GM12875 (cell line): ENCODE measurements at regions not wholly inside any gene's neighbourhood (a gene's known extent, or its start where the extent isn't known, plus 50 kb on each side); places are given as distances from the start of the nearest gene placed in this dataset.

Experiments used
- H3K4me3 ChIP-seq: one replicate; pipeline ENCODE4 v1.5.1; 2011; ENCODE audit warnings: low read depth, low read length, control low read depth
- TF ChIP-seq, protein P1 (sequence below): IDR thresholded peaks from 2 replicates; pipeline ENCODE4 v1.5.1; 2011; ENCODE audit warnings: low read depth, mild to moderate bottlenecking, control low read depth, inconsistent platforms, low read length, moderate library complexity, borderline replicate concordance; ENCODE audit not compliant: insufficient read depth

DNA sequence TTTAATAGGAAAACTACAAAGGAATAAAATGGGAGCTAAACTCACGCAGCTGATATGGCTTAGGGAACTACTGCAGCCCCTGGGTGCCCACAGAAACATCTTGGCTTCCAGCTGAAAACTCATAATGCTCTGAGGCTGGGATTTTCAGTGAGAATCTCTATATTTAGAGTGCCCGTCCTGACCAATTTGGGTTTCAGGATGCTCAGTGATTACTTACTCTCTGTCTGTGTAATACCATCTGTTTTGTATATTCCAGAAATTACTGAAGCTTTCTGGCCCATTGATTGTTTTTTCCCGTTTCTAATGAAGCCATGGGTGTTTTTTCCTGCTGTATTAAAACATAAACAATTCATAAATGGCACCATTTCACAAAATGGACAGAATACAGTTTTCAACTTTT lies 50.6 kb upstream of the ZNF385D start:
- TF ChIP-seq, protein P1, sequence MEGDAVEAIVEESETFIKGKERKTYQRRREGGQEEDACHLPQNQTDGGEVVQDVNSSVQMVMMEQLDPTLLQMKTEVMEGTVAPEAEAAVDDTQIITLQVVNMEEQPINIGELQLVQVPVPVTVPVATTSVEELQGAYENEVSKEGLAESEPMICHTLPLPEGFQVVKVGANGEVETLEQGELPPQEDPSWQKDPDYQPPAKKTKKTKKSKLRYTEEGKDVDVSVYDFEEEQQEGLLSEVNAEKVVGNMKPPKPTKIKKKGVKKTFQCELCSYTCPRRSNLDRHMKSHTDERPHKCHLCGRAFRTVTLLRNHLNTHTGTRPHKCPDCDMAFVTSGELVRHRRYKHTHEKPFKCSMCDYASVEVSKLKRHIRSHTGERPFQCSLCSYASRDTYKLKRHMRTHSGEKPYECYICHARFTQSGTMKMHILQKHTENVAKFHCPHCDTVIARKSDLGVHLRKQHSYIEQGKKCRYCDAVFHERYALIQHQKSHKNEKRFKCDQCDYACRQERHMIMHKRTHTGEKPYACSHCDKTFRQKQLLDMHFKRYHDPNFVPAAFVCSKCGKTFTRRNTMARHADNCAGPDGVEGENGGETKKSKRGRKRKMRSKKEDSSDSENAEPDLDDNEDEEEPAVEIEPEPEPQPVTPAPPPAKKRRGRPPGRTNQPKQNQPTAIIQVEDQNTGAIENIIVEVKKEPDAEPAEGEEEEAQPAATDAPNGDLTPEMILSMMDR = no peak
- no peak overlapping the region for H3K4me3 ChIP-seq

DNA sequence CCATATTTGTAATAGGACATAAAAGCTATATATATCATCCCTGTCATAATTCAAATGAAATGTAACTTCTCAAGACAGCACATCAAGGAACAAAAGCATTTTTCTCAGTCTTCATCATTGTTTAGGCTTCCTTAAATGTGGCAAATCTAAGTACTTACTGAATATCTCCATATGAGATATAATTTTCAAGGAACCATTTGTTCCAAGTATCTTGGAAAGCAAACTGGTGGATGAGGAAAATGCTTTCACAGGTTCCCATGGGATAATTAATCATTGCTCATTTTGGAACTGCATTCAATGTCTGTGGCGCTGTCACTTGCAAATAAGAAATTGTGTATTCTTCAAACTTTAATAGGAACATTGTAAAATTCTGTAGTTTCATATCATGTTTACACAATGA lies 52.6 kb upstream of the ZNF385D start:
- H3K4me3 ChIP-seq = no peak overlapping the region
- TF ChIP-seq, protein P1 = no peak

DNA sequence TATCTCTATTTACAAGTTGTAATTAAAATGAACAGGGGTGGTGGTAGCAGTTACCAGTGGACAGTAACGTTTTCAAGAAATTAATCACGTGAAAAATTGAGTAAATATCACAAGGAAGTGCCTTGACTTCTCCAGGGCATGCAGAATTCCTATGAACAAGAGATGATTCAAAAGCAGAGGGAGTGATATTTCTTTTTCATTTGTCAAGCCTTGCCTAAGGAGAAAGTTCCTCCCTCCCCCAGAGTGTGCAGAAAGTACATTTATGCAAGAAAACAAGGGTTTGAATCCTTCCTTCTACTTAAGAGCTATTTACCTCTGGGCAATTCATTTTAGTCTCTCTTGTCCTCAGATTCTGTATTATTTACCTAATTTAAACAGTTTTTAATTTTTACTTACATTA lies 53.3 kb upstream of the ZNF385D start:
- TF ChIP-seq, protein P1 = no peak
- no peak overlapping the region for H3K4me3 ChIP-seq

DNA sequence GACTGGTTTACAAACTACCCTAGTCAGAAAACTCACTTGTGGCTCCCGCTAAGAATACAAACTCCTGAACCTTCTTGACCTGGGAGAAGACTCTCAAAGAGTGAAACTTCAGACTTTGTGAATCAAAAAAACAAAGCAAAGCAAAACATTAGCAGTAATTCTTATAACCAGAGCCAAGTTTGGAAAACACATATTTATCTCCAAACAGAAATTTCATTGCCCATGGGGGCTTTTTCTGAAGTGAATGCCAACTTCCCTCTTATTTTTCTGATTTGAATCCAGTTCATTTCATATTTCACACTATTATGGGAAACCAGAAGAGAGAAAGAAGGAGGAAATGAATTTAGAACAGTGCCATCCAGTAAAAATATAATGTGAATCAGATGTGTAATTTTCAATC lies 55.7 kb upstream of the ZNF385D start:
- TF ChIP-seq, protein P1 = no peak
- H3K4me3 ChIP-seq = no peak overlapping the region

DNA sequence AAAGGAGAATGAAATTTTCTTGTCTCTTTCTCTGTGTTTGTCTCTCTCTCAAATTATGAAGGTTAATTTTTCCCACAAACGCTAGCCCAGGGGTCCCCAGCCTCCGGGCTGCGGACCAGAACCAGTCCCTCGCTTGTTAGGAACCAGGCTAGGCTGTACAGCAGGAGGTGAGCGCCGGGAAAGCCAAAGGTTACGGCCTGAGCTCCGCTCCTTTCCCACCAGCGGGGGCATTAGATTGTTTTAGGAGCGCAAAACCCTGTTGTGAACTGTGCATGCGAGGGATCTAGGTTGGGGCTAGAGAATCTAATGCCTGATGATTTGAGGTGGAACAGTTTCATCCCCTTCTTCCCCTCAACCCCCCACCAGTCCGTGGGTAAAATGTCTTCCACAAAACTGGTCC lies 74.7 kb upstream of the ZNF385D start:
- TF ChIP-seq, protein P1 = no peak
- H3K4me3 ChIP-seq = no peak overlapping the region

DNA sequence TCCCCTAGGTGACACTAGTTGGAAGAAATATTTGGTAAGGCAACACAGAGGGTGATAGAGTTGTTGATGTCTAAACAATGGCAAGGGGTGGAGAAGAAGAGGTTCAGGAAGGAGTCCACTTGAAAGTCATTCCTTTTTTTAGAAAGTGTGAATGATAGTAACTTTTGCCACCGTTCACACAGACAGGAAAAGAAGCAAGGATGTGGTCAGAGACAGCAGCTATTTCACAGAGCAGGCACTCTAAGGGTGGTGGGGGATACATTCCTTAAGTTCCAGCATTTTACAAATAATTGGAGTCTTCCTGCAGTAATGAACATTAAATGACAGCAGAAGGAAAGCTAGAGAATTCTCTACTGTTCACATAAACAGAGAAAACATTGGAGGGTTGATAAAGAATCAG lies 75.4 kb upstream of the ZNF385D start:
- TF ChIP-seq, protein P1 = no peak

DNA sequence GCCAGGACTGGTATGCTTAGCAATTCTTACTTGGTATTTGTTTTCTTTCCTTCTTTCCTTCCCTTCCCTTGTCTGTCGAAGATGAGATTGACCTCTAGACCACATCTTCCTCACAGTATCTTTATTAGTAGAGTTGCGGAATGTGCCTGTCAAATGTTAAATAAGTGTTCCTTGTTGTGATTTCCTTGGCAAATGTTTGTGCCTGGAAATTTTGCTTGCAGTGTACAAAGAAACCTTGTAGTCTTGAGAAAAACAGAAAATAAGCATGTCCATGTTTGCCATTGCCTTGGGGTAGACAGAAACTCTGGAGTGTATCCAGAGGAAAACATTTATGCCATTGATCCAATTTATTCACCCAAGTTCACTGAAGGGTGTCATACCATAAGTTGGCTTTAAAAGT lies 79.5 kb upstream of the ZNF385D start:
- TF ChIP-seq, protein P1 = no peak
- no peak overlapping the region for H3K4me3 ChIP-seq

More for the DNA sequence above, 75.4 kb upstream of the ZNF385D start:
- no peak overlapping the region for H3K4me3 ChIP-seq
